Stomach (tissue), 4 donors: ENCODE measurements at regions not wholly inside any gene's neighbourhood (a gene's known extent, or its start where the extent isn't known, plus 50 kb on each side); places are given as distances from the start of the nearest gene placed in this dataset.

Experiments
- CTCF ChIP-seq, 7 experiments: fragments of 450-650 bp in 4 of 7; fragments of 200-600 bp in 3 of 7; sonication (generic) in 3 of 7; IDR thresholded peaks; one replicate each; pipeline ENCODE4 v1.5.1; 2016 to 2019; ENCODE audit warnings: antibody characterized with exemption in 7 of 7, control low read depth in 2 of 7, mild to moderate bottlenecking in 1 of 7
- POLR2A ChIP-seq, 4 donors: fragments of 450-650 bp; IDR thresholded peaks; one replicate each; pipeline ENCODE4 v1.6.1; 2016; ENCODE audit warnings: antibody characterized with exemption in 4 of 4, control low read depth in 2 of 4, mild to moderate bottlenecking in 1 of 4, moderate library complexity in 1 of 4

GRCh38 chrX:10052906-10053625, 85.9 kb downstream of the CLDN34 start:
- TF ChIP-seq CTCF (IDR thresholded peaks at IDR 0.05) (no peak), POLR2A (IDR thresholded peaks at IDR 0.05) (no peak)
